ENCODE measurements at regions not wholly inside any gene's neighbourhood (a gene's known extent, or its start where the extent isn't known, plus 50 kb on each side); places are given as distances from the start of the nearest gene placed in this dataset.

GRCh38 chr7:89401099-89401498 is 605.6 kb upstream of the TEX47 start:
- H3K27me3 Mint-ChIP-seq = no peaks in the 10 kb centered on the region
- H3K36me3 Mint-ChIP-seq = no peaks in the 10 kb centered on the region
- H3K27ac Mint-ChIP-seq = no peak overlapping the region
- no peaks in the 10 kb centered on the region for H3K4me1 Mint-ChIP-seq
- no peaks in the 10 kb centered on the region for H3K9me3 Mint-ChIP-seq
- no peak overlapping the region for H3K4me3 Mint-ChIP-seq

- Mint-ChIP-seq H3K27me3 (no peaks in the 10 kb centered on the region), H3K36me3 (no peaks in the 10 kb centered on the region), H3K9me3 (no peaks in the 10 kb centered on the region), H3K4me3 (no peak overlapping the region), H3K4me1 (no peaks in the 10 kb centered on the region), H3K27ac (no peak overlapping the region)
Measured at GRCh38 chr7:89401690-89402089, 606.2 kb upstream of the TEX47 start.

DNA sequence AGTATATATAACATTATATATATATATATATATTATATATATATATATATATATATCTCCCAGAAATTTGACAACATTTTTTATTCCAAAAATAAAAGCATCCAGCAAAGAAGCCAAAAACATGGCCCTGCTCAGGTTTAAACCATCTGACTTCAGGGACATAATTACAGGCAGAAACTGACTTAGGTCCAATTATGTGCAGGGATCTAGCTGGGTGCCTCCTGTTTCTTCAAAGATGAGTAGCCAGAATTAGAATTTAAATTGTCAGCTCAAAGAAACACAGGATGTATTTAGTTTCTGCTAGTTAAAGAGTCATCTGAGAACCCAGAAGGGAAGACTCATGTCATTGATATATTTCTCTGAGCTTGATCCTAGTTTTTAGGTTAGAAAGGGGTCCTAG is 656.4 kb upstream of the TEX47 start:
- no peaks in the 10 kb centered on the region for H3K27me3 Mint-ChIP-seq
- no peak overlapping the region for H3K27ac Mint-ChIP-seq
- no peaks in the 10 kb centered on the region for H3K4me1 Mint-ChIP-seq
- H3K4me3 Mint-ChIP-seq = no peak overlapping the region
- H3K9me3 Mint-ChIP-seq = no peaks in the 10 kb centered on the region
- H3K36me3 Mint-ChIP-seq = no peaks in the 10 kb centered on the region

GRCh38 chr7:89456556-89456955 is 661.0 kb upstream of the TEX47 start:
- no peaks in the 10 kb centered on the region for H3K36me3 Mint-ChIP-seq
- no peaks in the 10 kb centered on the region for H3K4me1 Mint-ChIP-seq
- H3K27ac Mint-ChIP-seq = no peak overlapping the region
- no peaks in the 10 kb centered on the region for H3K9me3 Mint-ChIP-seq
- H3K27me3 Mint-ChIP-seq = no peaks in the 10 kb centered on the region
- H3K4me3 Mint-ChIP-seq = no peak overlapping the region

GRCh38 chr7:89458114-89458513 is 662.6 kb upstream of the TEX47 start:
- no peak overlapping the region for H3K27ac Mint-ChIP-seq
- no peaks in the 10 kb centered on the region for H3K4me1 Mint-ChIP-seq

DNA sequence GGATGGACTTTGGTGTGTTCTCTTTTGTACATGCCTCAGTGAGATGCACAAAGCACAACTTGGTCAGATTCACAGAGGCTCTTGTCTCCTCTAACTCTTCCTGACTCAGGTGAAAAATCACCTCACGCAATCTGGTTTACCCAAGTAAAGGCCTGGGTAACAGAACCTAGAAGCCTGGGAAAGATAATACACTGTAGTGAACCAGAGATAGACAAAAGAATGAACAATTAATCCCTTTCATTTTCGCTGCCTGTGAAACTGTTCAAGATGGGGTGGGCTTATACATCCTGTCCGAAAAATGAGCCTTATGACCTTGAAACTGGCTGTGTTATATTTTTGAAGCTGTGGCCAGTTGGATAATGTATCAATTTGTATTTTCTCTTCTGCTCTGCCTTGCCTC is 678.9 kb upstream of the TEX47 start:
- no peak overlapping the region for H3K4me3 Mint-ChIP-seq
- peaks cover 10% of the 10 kb centered on the region for H3K4me1 Mint-ChIP-seq
- no peaks in the 10 kb centered on the region for H3K27me3 Mint-ChIP-seq
- no peak overlapping the region for H3K27ac Mint-ChIP-seq
- peaks cover 2% of the 10 kb centered on the region for H3K36me3 Mint-ChIP-seq
- H3K9me3 Mint-ChIP-seq = peaks cover 15% of the 10 kb centered on the region

More at GRCh38 chr7:89458114-89458513, 662.6 kb upstream of the TEX47 start:
- Mint-ChIP-seq H3K9me3 (no peaks in the 10 kb centered on the region), H3K27me3 (no peaks in the 10 kb centered on the region), H3K4me3 (no peak overlapping the region), H3K36me3 (no peaks in the 10 kb centered on the region)

DNA sequence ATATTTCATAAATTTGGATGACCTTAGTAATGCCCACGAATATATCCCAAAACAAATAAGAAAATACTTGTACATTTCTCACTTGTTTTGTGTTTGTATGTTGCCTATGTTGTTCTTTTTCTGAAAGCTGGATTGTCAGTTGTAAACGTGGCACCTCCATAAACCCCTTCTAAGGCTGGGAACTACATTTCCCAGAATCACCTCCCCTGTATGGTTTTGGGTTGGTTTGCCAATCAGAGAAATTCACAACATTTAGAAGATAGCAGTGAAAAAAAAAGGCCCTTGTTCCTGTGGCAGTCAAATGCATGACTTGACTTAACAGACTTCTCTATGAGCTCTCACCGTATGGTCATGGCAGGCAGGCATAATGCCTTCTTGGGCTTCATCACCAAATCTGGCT is 676.3 kb upstream of the STEAP1 start:
- Mint-ChIP-seq H3K4me3 (no peak overlapping the region), H3K9me3 (no peaks in the 10 kb centered on the region), H3K36me3 (no peaks in the 10 kb centered on the region), H3K4me1 (peaks cover 10% of the 10 kb centered on the region), H3K27ac (no peak overlapping the region), H3K27me3 (no peaks in the 10 kb centered on the region)

GRCh38 chr7:89495704-89496103 is 658.6 kb upstream of the STEAP1 start:
- Mint-ChIP-seq H3K4me3 (no peak overlapping the region), H3K27ac (no peak overlapping the region), H3K27me3 (no peaks in the 10 kb centered on the region), H3K4me1 (no peaks in the 10 kb centered on the region), H3K9me3 (no peaks in the 10 kb centered on the region), H3K36me3 (no peaks in the 10 kb centered on the region)

- Mint-ChIP-seq H3K4me1 (no peaks in the 10 kb centered on the region), H3K36me3 (no peaks in the 10 kb centered on the region), H3K27me3 (no peaks in the 10 kb centered on the region), H3K4me3 (no peak overlapping the region), H3K9me3 (no peaks in the 10 kb centered on the region), H3K27ac (no peak overlapping the region)
Measured at GRCh38 chr7:89500084-89500483, 654.2 kb upstream of the STEAP1 start.

DNA sequence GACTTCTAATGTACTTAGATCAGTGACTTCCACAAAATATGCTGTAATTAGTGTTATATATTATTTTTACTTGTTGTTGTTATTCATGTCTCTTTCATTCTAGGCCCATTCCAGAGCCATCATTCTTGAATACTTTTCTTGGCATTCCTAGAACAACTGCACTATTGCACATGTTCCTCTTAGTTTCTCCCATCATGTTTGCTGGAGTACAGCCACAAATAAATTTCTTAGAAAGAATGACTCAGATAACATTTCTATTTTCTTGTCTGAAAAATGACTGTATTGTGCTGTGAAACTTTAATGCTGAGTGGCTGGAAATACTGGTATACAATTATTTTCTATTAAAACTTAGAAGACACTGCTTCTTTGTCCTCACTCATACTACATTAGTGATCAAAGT is 651.0 kb upstream of the STEAP1 start:
- Mint-ChIP-seq H3K27ac (no peak overlapping the region), H3K36me3 (no peaks in the 10 kb centered on the region), H3K4me3 (no peak overlapping the region), H3K9me3 (no peaks in the 10 kb centered on the region), H3K4me1 (no peaks in the 10 kb centered on the region), H3K27me3 (no peaks in the 10 kb centered on the region)

GRCh38 chr7:89507034-89507433 is 647.2 kb upstream of the STEAP1 start:
- Mint-ChIP-seq H3K4me1 (no peaks in the 10 kb centered on the region), H3K27ac (no peak overlapping the region), H3K27me3 (no peaks in the 10 kb centered on the region), H3K36me3 (no peaks in the 10 kb centered on the region), H3K4me3 (no peak overlapping the region), H3K9me3 (no peaks in the 10 kb centered on the region)

- H3K27ac Mint-ChIP-seq = no peak overlapping the region
- H3K36me3 Mint-ChIP-seq = no peaks in the 10 kb centered on the region
- no peaks in the 10 kb centered on the region for H3K9me3 Mint-ChIP-seq
- H3K4me1 Mint-ChIP-seq = no peaks in the 10 kb centered on the region
- no peaks in the 10 kb centered on the region for H3K27me3 Mint-ChIP-seq
- no peak overlapping the region for H3K4me3 Mint-ChIP-seq
Measured at GRCh38 chr7:89511900-89512299, 642.4 kb upstream of the STEAP1 start.

DNA sequence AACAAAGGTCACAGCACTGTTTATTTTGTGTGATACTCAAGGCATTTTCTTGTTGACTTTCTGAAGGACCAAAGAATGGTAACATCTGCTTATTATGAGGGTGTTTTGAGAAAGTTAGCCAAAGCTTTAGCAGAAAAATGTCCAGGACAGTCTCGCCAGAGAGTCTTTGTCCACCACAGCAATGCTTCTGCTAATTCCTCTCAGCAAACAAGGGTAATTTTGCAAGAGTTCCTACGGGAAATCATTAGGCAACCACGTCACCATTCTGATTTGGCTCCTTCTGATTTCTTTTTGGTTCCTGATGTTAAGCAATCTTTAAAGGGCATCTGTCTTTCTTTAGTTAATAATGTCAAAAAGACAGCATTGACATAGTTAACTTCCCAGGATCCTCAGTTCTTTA is 639.3 kb upstream of the STEAP1 start:
- Mint-ChIP-seq H3K9me3 (no peaks in the 10 kb centered on the region), H3K4me3 (no peak overlapping the region), H3K4me1 (no peaks in the 10 kb centered on the region), H3K27me3 (no peaks in the 10 kb centered on the region), H3K36me3 (no peaks in the 10 kb centered on the region), H3K27ac (no peak overlapping the region)

DNA sequence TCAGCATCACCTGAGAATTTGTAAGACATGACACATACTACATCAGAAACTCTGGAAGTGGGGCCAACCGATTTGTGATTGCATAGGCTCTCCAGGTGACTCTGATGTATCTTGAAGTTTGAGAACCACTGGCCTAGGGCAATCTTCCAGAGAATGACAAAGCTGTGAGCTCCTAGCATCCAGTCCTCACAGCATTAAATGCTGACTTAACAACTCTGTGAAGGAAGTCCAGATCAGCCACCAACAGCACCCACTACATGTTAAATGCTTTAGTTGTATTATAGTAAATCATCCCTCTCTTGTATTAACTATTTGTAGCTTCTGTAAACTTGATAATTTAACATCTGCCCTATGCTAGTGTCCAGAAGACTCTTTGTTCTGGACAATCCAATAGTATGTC is 636.5 kb upstream of the STEAP1 start:
- no peaks in the 10 kb centered on the region for H3K4me1 Mint-ChIP-seq
- H3K9me3 Mint-ChIP-seq = peaks cover 10% of the 10 kb centered on the region
- no peaks in the 10 kb centered on the region for H3K36me3 Mint-ChIP-seq

DNA sequence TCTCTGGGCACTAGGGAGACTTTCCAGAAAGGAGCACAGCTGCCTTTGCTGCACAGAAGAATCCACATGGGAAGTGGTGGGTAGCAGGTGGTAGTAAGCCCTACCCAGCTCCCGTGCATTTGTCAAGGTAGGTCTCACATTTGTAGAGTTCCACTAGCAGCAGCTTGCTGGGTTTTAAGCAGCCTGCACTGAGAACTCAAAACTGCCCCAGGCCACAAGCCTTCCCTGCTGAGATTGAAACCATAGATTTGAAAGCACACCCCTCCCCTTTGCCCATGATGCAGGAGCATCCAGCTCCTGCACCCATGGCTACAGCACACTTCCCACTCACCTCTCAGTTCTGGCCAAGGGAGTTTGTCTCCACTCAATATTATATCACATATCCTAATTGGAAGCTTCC is 604.5 kb upstream of the STEAP1 start:
- Mint-ChIP-seq H3K9me3 (no peaks in the 10 kb centered on the region), H3K4me3 (no peak overlapping the region), H3K27ac (no peak overlapping the region), H3K27me3 (no peaks in the 10 kb centered on the region), H3K4me1 (no peaks in the 10 kb centered on the region), H3K36me3 (peaks cover 1% of the 10 kb centered on the region)

More for the DNA sequence above, 636.5 kb upstream of the STEAP1 start:
- Mint-ChIP-seq H3K4me3 (no peak overlapping the region), H3K27ac (no peak overlapping the region), H3K27me3 (no peaks in the 10 kb centered on the region)

DNA sequence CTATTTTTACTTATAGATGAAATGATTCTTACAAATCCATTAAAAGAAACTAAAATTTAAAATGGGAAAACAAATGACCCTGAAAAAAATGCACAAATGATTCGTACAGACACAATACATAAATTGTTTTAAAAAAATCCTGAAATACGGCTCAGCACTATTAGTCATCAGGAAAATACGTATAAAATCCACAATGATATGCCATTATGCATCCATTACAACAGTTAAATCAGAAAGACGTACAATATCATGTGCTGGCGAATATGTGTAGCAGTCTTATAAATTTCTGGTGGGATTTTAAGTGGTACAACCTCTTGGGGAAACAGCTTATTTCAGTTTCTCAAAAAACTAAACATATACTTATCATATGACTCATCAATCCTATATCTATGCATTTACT is 600.1 kb upstream of the STEAP1 start:
- no peaks in the 10 kb centered on the region for H3K4me1 Mint-ChIP-seq
- H3K9me3 Mint-ChIP-seq = no peaks in the 10 kb centered on the region
- H3K36me3 Mint-ChIP-seq = no peaks in the 10 kb centered on the region

GRCh38 chr7:89559596-89559995 is 594.7 kb upstream of the STEAP1 start:
- Mint-ChIP-seq H3K36me3 (no peaks in the 10 kb centered on the region), H3K27me3 (no peaks in the 10 kb centered on the region), H3K4me1 (no peaks in the 10 kb centered on the region), H3K4me3 (no peak overlapping the region), H3K27ac (no peak overlapping the region), H3K9me3 (no peaks in the 10 kb centered on the region)

More for the DNA sequence above, 600.1 kb upstream of the STEAP1 start:
- H3K4me3 Mint-ChIP-seq = no peak overlapping the region
- H3K27ac Mint-ChIP-seq = no peak overlapping the region
- H3K27me3 Mint-ChIP-seq = no peaks in the 10 kb centered on the region
